CD14-positive monocyte (primary cell): ENCODE measurements at regions not wholly inside any gene's neighbourhood (a gene's known extent, or its start where the extent isn't known, plus 50 kb on each side); places are given as distances from the start of the nearest gene placed in this dataset.
"Not testable (repeated sequence)": the region's sequence is repeated elsewhere in the genome, so short reads cannot be mapped to it uniquely, and the experiment has no call there.

Experiments used
- DNase-seq, 3 donors: peaks; one replicate each; pipeline ENCODE4 v3.0.0-alpha.2; 2011 to 2022
- H2AFZ ChIP-seq: 2 replicates; pipeline ENCODE4 v1.6.0; 2012; ENCODE audit warnings: mild to moderate bottlenecking, low read depth, low read length, inconsistent platforms; ENCODE audit not compliant: insufficient read depth, poor library complexity, severe bottlenecking
- H3K27ac ChIP-seq, 2 donors: 1 replicate in 1 of 2; 2 replicates in 1 of 2; pipeline ENCODE4 v1.5.1; 2012 to 2013; ENCODE audit warnings: low read length in 2 of 2, control low read depth in 1 of 2, inconsistent platforms in 1 of 2, low read depth in 1 of 2, mild to moderate bottlenecking in 1 of 2
- H3K27me3 ChIP-seq, 2 donors: one replicate each; pipeline versions ENCODE4 v1.6.0 to v1.6.1; 2011 to 2013; ENCODE audit warnings: low read length in 2 of 2; ENCODE audit not compliant: control insufficient read depth in 2 of 2, insufficient read depth in 2 of 2
- H3K36me3 ChIP-seq, 2 donors: replicated peaks in 1 of 2; 1 replicate in 1 of 2; 2 replicates in 1 of 2; pipeline versions ENCODE4 v1.5.1 to v1.6.1; 2012 to 2013; ENCODE audit warnings: low read length in 2 of 2, control low read depth in 1 of 2, inconsistent platforms in 1 of 2, mild to moderate bottlenecking in 1 of 2; ENCODE audit not compliant: insufficient read depth in 2 of 2, control insufficient read depth in 1 of 2
- H3K4me1 ChIP-seq, 2 donors: 1 replicate in 1 of 2; 2 replicates in 1 of 2; pipeline versions ENCODE4 v1.5.1 to v1.6.1; 2012 to 2013; ENCODE audit warnings: low read length in 2 of 2, control low read depth in 1 of 2, inconsistent platforms in 1 of 2, mild to moderate bottlenecking in 1 of 2, moderate library complexity in 1 of 2; ENCODE audit not compliant: insufficient read depth in 2 of 2, control insufficient read depth in 1 of 2
- H3K4me2 ChIP-seq: replicated peaks from 2 replicates; pipeline ENCODE3; 2012; ENCODE audit warnings: low read length, moderate library complexity, mild to moderate bottlenecking; ENCODE audit not compliant: poor library complexity, severe bottlenecking; ENCODE audit errors: extremely low read depth
- H3K4me3 ChIP-seq, 3 experiments: fragments of 200-600 bp in 1 of 3; sonication (generic) in 1 of 3; replicated peaks in 1 of 3; 1 replicate in 2 of 3; 2 replicates in 1 of 3; pipeline ENCODE4 v1.5.1; 2011 to 2013; ENCODE audit warnings: low read length in 3 of 3, mild to moderate bottlenecking in 3 of 3, control low read depth in 2 of 3, low read depth in 2 of 3, inconsistent platforms in 1 of 3, moderate library complexity in 1 of 3
- H3K79me2 ChIP-seq: 2 replicates; pipeline ENCODE4 v1.6.0; 2012; ENCODE audit warnings: mild to moderate bottlenecking, control low read depth, inconsistent platforms, low read length, moderate library complexity; ENCODE audit not compliant: insufficient read depth
- H3K9ac ChIP-seq: 2 replicates; pipeline ENCODE4 v1.6.0; 2017; ENCODE audit warnings: low read length, mild to moderate bottlenecking; ENCODE audit not compliant: insufficient read depth, poor library complexity, severe bottlenecking
- H3K9me3 ChIP-seq, 2 donors: replicated peaks in 1 of 2; 1 replicate in 1 of 2; 2 replicates in 1 of 2; pipeline versions ENCODE4 v1.5.1 to v1.6.1; 2012 to 2013; ENCODE audit warnings: low read length in 2 of 2, control low read depth in 1 of 2; ENCODE audit not compliant: control insufficient read depth in 1 of 2, insufficient read depth in 1 of 2
- H4K20me1 ChIP-seq: 2 replicates; pipeline ENCODE4 v1.6.0; 2012; ENCODE audit warnings: mild to moderate bottlenecking, low read length, control low read depth, moderate library complexity; ENCODE audit not compliant: insufficient read depth
- H3K27ac Mint-ChIP-seq, 7 donors: one replicate each; pipeline ENCODE4 v1.8.0; 2020; ENCODE audit warnings: mild to moderate bottlenecking in 7 of 7, mixed read lengths in 7 of 7, moderate library complexity in 6 of 7, inconsistent platforms in 2 of 7
- H3K27me3 Mint-ChIP-seq, 3 donors: one replicate each; pipeline ENCODE4 v1.8.0; 2021 to 2022; ENCODE audit warnings: low read depth in 3 of 3, mild to moderate bottlenecking in 3 of 3, mixed read lengths in 3 of 3, moderate library complexity in 3 of 3, inconsistent platforms in 1 of 3
- H3K36me3 Mint-ChIP-seq, 2 donors: one replicate each; pipeline ENCODE4 v1.8.0; 2020; ENCODE audit warnings: mixed read lengths in 2 of 2, inconsistent platforms in 1 of 2, mild to moderate bottlenecking in 1 of 2
- H3K4me1 Mint-ChIP-seq: one replicate; pipeline ENCODE4 v1.8.0; 2020; ENCODE audit warnings: mild to moderate bottlenecking, mixed read lengths
- H3K4me3 Mint-ChIP-seq, 2 donors: one replicate each; pipeline ENCODE4 v1.8.0; 2020; ENCODE audit warnings: mild to moderate bottlenecking in 2 of 2, mixed read lengths in 2 of 2, moderate library complexity in 1 of 2
- H3K9me3 Mint-ChIP-seq, 7 donors: one replicate each; pipeline ENCODE4 v1.8.0; 2020 to 2022; ENCODE audit warnings: mixed read lengths in 7 of 7, mild to moderate bottlenecking in 6 of 7, moderate library complexity in 6 of 7, inconsistent platforms in 2 of 7
- WGBS: methylation state at CpG from one replicate; pipeline ENCODE4 v1.1.5; 2013; ENCODE audit warnings: missing lambda C conversion rate; ENCODE audit not compliant: insufficient coverage; 5-methylcytosine and 5-hydroxymethylcytosine counted together
- intact Hi-C, 2 donors: fragments of 100-400 bp; cut with micrococcal nuclease; formaldehyde crosslinking; loops; one replicate each; pipeline versions ENCODE4 v1.15.0 to v1.15.1; 2023
- TF ChIP-seq, protein P1 (sequence below): fragments of 200-600 bp; IDR thresholded peaks from one replicate; pipeline ENCODE4 v1.8.0; 2022; ENCODE audit warnings: antibody characterized with exemption, mild to moderate bottlenecking

DNA sequence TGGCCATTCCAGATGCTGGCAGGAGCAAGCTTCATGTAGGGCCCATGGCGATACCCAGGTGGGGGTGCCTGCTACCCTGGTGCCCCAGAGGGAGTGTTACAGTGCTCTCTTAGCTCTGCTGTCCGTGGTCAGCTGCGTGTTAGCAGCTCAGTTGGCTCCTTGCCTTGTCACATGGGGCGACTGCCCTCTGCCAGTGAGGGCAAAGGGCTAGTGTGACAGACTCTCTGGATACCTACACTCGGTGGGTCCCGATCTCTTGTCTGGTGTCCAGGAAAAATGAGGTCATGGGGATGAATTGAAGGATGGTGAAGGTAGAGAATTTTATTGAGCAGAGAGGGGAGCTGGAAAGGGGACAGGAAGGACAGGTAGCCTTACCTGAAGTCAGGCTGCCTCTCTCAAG lies 152.2 kb downstream of the CYP26A1 start:
- DNase-seq, result no peak
- Mint-ChIP-seq H3K4me1 (no peaks in the 10 kb centered on the region), H3K9me3 (peaks cover 0 to 5% (median 0%) of the 10 kb centered on the region in 7 donors), H3K27ac (no peak overlapping the region), H3K36me3 (no peaks in the 10 kb centered on the region), H3K4me3 (no peak overlapping the region), H3K27me3 (peaks cover 0 to 7% (median 3%) of the 10 kb centered on the region in 3 donors)
- H3K4me3 ChIP-seq, result no peak overlapping the region
- no peak overlapping the region for H3K4me2 ChIP-seq
- H2AFZ ChIP-seq, result no peak overlapping the region
- H4K20me1 ChIP-seq, result no peaks in the 10 kb centered on the region
- no peaks in the 10 kb centered on the region for H3K4me1 ChIP-seq
- TF ChIP-seq, protein P1, sequence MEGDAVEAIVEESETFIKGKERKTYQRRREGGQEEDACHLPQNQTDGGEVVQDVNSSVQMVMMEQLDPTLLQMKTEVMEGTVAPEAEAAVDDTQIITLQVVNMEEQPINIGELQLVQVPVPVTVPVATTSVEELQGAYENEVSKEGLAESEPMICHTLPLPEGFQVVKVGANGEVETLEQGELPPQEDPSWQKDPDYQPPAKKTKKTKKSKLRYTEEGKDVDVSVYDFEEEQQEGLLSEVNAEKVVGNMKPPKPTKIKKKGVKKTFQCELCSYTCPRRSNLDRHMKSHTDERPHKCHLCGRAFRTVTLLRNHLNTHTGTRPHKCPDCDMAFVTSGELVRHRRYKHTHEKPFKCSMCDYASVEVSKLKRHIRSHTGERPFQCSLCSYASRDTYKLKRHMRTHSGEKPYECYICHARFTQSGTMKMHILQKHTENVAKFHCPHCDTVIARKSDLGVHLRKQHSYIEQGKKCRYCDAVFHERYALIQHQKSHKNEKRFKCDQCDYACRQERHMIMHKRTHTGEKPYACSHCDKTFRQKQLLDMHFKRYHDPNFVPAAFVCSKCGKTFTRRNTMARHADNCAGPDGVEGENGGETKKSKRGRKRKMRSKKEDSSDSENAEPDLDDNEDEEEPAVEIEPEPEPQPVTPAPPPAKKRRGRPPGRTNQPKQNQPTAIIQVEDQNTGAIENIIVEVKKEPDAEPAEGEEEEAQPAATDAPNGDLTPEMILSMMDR, result no peak
- no peaks in the 10 kb centered on the region for H3K27me3 ChIP-seq
- H3K36me3 ChIP-seq, result no peaks in the 10 kb centered on the region
- intact Hi-C loops, result loop anchor here (10.0 kb wide), 1 partner anchor 111 kb away; no protein-coding TSS in a partner anchor
- H3K9me3 ChIP-seq, result no peaks in the 10 kb centered on the region
- H3K27ac ChIP-seq, result no peak overlapping the region
- H3K79me2 ChIP-seq, result no peaks in the 10 kb centered on the region
- 77% methylated on average over 6 of the region's 6 CpGs for WGBS
- H3K9ac ChIP-seq, result no peak overlapping the region

DNA sequence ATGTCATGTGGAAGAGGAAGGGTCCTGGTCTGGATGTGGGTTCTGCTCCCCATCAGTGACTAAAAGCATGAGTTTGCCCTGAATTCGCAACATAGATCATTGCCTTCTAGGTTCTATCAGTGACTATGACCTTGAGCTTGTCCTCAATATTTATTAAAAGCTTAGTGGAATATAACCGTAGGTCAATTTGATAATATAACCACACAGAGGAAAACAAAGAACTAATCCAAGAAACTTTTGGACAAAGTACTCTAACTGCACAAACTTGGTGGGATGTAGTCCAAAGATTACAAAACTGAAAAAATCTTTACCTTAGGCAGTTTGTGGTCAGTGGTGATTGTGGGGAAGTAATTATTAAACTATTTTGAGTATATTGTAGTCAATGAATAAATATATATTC lies 152.9 kb downstream of the CYP26A1 start:
- TF ChIP-seq, protein P1, result no peak
- no peak overlapping the region for H3K4me3 ChIP-seq
- H3K36me3 ChIP-seq, result no peaks in the 10 kb centered on the region
- Mint-ChIP-seq H3K27me3 (peaks cover 0 to 7% (median 3%) of the 10 kb centered on the region in 3 donors), H3K27ac (no peak overlapping the region), H3K4me1 (no peaks in the 10 kb centered on the region), H3K4me3 (no peak overlapping the region), H3K36me3 (no peaks in the 10 kb centered on the region), H3K9me3 (peaks cover 0 to 5% (median 0%) of the 10 kb centered on the region in 7 donors)
- DNase-seq, result no peak
- H3K9ac ChIP-seq, result no peak overlapping the region
- WGBS, result 100% methylated on average over 1 of the region's 2 CpGs
- no peak overlapping the region for H2AFZ ChIP-seq
- no peaks in the 10 kb centered on the region for H3K27me3 ChIP-seq
- no peak overlapping the region for H3K27ac ChIP-seq
- H3K4me2 ChIP-seq, result no peak overlapping the region
- no peaks in the 10 kb centered on the region for H4K20me1 ChIP-seq
- H3K79me2 ChIP-seq, result no peaks in the 10 kb centered on the region
- no peaks in the 10 kb centered on the region for H3K4me1 ChIP-seq
- intact Hi-C loops, result loop anchor here (10.0 kb wide), 1 partner anchor 112 kb away; no protein-coding TSS in a partner anchor
- H3K9me3 ChIP-seq, result no peaks in the 10 kb centered on the region

DNA sequence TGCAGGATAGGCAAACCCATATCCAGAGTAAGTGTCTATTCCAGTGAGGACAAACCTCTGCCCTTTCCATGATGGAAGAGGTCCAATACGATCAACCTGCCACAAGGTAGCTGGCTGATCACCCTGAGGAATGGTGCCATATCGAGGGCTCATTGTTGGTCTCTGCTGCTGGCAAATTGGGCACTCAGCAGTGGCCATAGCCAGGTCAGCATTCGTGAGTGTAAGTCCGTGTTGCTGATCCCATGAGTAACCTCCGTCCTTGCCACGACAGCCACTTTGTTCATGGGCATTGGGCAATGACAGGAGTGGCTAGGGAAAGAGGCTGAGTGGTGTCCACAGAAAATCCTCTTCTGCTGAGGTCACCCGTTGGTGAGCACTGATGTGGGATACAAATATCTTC lies 156.9 kb downstream of the CYP26A1 start:
- H2AFZ ChIP-seq, intact Hi-C loops, H3K36me3 Mint-ChIP-seq, H3K9ac ChIP-seq, H3K79me2 ChIP-seq, H3K4me1 Mint-ChIP-seq, H3K4me1 ChIP-seq, H3K27ac ChIP-seq, H3K9me3 Mint-ChIP-seq, H3K27ac Mint-ChIP-seq, H3K4me3 ChIP-seq, H4K20me1 ChIP-seq, H3K27me3 ChIP-seq, H3K4me2 ChIP-seq, H3K9me3 ChIP-seq, DNase-seq, H3K36me3 ChIP-seq, H3K4me3 Mint-ChIP-seq: not testable (repeated sequence)
- peaks cover 0 to 12% (median 2%) of the 10 kb centered on the region in 3 donors for H3K27me3 Mint-ChIP-seq
- 100% methylated on average over 7 of the region's 7 CpGs for WGBS
